ENCODE measurements at regions not wholly inside any gene's neighbourhood (a gene's known extent, or its start where the extent isn't known, plus 50 kb on each side); places are given as distances from the start of the nearest gene placed in this dataset.

GRCh38 chr2:11016735-11017388 lies 105.1 kb downstream of the KCNF1 start:
- no peak for FAIRE-seq
- no peak for DNase-seq (ENCODE audit: low spot score)

GRCh38 chr2:11017921-11018320 lies 106.2 kb downstream of the KCNF1 start:
- FAIRE-seq (no peak), DNase-seq (ENCODE audit: low spot score) (no peak)

- FAIRE-seq: no peak
- no peak for DNase-seq (ENCODE audit: low spot score)
These were observed 107.0 kb downstream of the KCNF1 start for GRCh38 chr2:11018651-11019185.

GRCh38 chr2:11019614-11020013 lies 107.9 kb downstream of the KCNF1 start:
- DNase-seq (ENCODE audit: low spot score) (no peak), FAIRE-seq (no peak)

DNA sequence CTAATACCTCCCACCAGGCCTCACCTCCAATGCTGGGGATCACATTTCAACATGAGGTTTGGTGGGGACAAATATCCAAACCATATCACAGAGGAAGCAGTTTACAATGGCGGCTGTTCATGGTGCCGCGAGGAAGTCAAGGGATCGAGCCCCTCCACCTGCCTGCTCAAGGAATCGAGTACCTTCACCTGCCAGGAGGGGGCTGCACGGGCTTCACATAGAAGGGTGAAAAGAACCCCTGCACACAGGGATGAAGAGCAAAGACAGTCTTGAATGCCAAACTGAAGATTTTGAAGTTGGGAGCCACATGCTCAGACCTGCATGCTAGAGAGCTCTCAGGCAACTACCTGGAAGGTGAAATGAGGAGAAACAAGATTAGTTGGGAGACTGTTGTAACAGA lies 110.3 kb downstream of the KCNF1 start:
- no peak for FAIRE-seq
- DNase-seq (ENCODE audit: low spot score): no peak

- DNase-seq (ENCODE audit: low spot score) (peak; percentile 17), FAIRE-seq (no peak)
These were observed 111.0 kb downstream of the KCNF1 start for GRCh38 chr2:11022591-11023273.

- FAIRE-seq: no peak
These were observed 111.9 kb downstream of the KCNF1 start for GRCh38 chr2:11023326-11024258.

GRCh38 chr2:11024259-11024645 lies 112.5 kb downstream of the KCNF1 start:
- DNase-seq (ENCODE audit: low spot score) (no peak), FAIRE-seq (no peak)

More at GRCh38 chr2:11023326-11024258, 111.9 kb downstream of the KCNF1 start:
- DNase-seq (ENCODE audit: low spot score): no peak

DNA sequence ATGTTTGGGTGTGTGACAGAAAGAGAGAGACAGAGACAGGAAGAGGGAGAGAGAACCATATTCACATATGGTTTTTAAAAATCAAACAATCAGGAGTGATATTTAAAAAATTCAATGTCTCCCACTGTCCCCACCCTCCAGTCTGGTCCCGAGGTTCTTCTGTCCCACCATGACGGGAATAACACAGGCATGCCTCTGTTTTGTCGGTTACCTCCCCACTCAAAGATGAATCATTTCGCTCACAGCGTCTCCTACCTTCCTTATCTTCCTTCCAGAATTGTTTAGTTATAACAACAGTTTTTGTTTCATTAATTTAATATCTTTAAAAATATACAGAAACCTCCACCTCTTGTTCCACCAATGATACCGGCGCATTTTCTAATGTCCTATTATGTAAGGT lies 113.0 kb downstream of the KCNF1 start:
- DNase-seq (ENCODE audit: low spot score) (no peak), FAIRE-seq (no peak)

DNA sequence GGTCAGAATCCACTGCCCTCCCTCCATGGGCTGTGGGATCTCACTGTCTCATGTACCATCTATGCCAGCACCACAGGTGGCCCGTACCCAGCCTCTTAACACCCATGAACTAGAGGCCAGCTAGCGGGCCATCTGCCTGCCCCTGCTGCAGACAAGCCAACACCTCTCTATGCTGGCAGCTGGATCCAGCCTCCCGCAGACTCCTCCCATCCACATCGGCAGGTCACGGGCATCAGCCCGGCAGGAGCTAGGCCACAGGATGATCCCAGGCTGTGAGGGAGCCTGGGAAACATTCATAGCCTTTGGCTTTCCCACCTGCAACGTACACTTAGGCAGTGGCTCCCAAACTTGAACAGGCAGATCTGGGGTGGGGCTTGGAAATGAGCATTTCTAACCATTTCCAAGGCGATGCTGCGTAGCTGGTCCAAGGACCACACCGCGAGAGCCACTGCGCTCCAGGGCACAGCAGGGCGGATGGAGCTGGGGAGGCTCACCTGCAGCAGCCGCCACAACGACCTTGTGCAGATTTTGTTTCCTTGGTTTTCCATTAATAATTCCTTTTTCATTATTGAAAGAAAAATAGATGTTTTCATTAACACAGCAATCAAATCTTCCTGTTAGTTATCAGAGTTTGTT lies 114.7 kb downstream of the KCNF1 start:
- FAIRE-seq: no peak
- no peak for DNase-seq (ENCODE audit: low spot score)

DNA sequence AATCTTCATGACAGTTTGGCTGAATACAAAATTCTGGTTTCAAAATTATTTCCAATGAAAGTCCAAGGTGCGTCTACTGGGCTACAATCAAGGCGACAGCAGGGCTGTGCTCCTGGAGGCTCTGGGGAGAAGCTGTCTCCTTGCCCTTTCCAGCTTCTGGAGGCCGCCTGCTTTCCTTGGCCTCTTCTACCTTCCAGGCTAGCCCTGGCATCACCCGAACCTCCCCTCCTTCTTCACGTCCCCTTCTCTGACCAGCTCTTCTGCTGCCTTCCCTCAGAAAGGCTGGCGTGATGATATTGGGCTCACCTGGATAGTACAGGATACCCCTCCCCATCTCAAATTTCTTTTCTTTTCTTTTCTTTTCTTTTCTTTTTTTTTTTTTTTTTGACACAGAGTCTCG lies 115.5 kb downstream of the KCNF1 start:
- DNase-seq (ENCODE audit: low spot score) (no peak), FAIRE-seq (no peak)

- DNase-seq (ENCODE audit: low spot score): no peak
- FAIRE-seq: no peak
These were observed 116.7 kb downstream of the KCNF1 start for GRCh38 chr2:11028407-11028916.

DNA sequence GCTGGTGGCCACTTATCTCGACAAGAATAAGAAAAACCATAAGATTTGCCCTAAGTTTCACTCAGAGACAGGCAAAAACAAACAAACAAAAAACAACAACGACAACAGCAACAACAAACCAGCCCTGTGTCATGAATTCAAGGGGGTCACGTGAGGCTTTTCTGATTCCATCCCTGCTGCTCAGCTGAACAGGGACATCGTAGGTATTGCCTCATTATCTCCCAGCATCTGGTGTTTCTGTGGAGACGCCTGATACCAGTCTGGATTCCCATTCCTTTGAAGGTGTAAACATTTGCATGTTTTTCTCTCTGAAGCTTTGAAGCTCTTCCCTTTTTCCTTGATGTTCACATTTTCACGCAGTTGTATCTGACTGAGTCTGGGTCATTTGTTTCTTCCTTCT lies 117.4 kb downstream of the KCNF1 start:
- no peak for FAIRE-seq
- DNase-seq (ENCODE audit: low spot score): no peak

- no peak for FAIRE-seq
These were observed 118.3 kb downstream of the KCNF1 start for GRCh38 chr2:11030036-11030435.

GRCh38 chr2:11030909-11031308 lies 119.2 kb downstream of the KCNF1 start:
- FAIRE-seq: no peak

More at GRCh38 chr2:11030036-11030435, 118.3 kb downstream of the KCNF1 start:
- DNase-seq (ENCODE audit: low spot score): no peak

DNA sequence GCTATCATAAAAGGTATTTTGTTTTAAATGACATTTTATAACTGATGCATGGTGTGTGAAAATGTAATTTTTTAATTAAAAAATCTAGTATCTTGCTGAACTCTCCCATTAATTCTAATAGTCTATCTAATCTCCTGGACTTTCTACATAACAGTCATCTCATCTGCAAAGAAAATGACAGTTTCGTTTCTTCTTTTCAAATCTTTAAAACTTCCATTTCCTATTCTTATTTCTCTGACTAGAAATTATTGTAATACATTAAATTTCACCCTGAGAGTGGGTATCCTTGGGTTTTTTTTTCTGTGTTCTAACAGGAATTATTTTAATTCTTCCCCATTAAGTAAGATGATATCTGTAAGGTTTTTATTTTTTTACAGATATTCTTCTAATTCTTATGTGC lies 120.1 kb downstream of the KCNF1 start:
- DNase-seq (ENCODE audit: low spot score): no peak
- FAIRE-seq: no peak

More at GRCh38 chr2:11030909-11031308, 119.2 kb downstream of the KCNF1 start:
- DNase-seq (ENCODE audit: low spot score): no peak

DNA sequence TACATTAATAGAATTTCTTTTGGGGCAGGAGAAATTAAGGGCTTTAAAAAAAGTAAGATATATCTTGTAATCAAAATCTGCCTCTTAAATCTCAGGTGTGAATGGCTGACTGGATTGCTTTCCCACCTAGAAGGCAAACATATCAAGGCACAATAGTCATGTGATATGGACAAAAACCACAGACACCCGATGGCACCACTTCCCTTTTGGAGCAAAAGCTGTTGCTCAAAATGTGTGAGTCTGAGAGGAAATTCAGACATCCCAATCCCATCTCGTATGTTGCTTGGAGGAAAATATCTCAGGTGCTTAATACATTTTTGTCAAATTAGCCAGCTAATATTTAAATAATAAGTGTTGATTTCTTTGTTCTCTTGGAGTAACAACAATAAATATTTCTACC lies 120.7 kb downstream of the KCNF1 start:
- DNase-seq (ENCODE audit: low spot score) (no peak), FAIRE-seq (no peak)

- DNase-seq (ENCODE audit: low spot score) (no peak), FAIRE-seq (no peak)
These were observed 121.4 kb downstream of the KCNF1 start for GRCh38 chr2:11033114-11033513.

GRCh38 chr2:11038641-11039040 lies 116.6 kb upstream of the SLC66A3 start:
- DNase-seq (ENCODE audit: low spot score) (no peak), FAIRE-seq (no peak)

- FAIRE-seq (no peak), DNase-seq (ENCODE audit: low spot score) (no peak)
These were observed 114.3 kb upstream of the SLC66A3 start for GRCh38 chr2:11040992-11041391.

DNA sequence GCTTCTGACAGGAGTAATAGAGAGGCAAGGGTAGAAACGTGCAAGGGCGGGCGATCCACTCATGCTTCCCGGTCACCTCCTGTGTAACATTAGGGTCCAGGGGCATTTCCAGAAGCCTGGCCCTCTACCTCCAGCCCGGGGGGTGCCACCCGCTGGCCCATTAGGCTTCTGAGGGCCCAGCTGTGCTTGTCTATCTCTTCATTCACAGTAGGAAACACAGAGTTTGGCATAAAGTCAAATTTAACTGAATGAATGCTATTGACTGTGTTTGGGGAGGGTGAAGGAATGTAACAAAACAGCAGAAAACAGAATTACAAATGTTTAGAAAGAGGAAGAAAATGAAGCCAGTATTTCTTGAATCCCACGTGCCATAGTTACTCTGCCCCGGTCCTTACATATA lies 112.4 kb upstream of the SLC66A3 start:
- DNase-seq (ENCODE audit: low spot score) (no peak), FAIRE-seq (no peak)

All from RCC 7860 (cell line).